HG02798 (cell line): ENCODE measurements at regions not wholly inside any gene's neighbourhood (a gene's known extent, or its start where the extent isn't known, plus 50 kb on each side); places are given as distances from the start of the nearest gene placed in this dataset.
"Not testable (repeated sequence)": the region's sequence is repeated elsewhere in the genome, so short reads cannot be mapped to it uniquely, and the experiment has no call there.

ENCODE experiments used
- ATAC-seq: cut with Tn5 transposase; IDR thresholded peaks from one replicate; pipeline ENCODE4 v1.9.1; 2021; ENCODE audit warnings: mild to moderate bottlenecking; ENCODE audit not compliant: unreplicated experiment, poor library complexity

DNA sequence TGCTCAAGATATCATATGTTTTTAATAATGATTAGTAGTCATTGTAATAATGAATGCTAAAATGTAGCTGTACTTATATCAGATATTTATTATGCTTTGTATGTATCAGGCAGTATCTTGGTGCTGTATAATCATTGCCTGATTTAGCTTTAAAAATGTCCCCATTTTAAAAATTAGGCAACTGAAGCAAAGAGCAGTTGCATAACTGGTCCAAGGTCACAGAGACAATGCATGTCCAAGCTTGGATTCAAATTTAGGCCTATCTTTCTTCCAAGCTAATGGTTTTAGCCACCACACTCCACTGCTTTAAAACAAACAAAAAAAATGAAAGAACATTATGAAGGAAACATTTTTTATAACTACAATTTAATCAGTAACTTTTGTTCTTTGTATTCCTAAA is 725.8 kb upstream of the RAG2 start:
- ATAC-seq, result no peak

- no peak for ATAC-seq
Observed at GRCh38 chr11:37322333-37323194, 724.5 kb upstream of the RAG2 start.

DNA sequence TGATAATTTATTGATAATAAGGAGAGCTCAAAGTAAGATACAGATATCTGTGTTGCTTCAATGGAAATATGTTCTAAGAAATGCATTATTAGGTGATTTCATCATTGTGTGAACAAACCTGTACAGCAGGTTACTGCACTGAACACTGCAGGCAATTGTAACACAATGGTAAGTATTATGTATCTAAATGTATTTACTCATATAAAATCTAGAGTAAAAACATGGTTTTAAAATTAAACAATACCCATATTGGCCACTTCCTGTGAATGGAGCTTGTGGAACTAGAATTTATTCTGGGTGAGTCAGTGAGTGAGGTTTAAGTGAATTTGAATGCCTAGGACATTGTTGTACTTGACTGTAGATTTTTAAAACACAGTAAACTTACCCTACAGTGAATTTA is 722.9 kb upstream of the RAG2 start:
- no peak for ATAC-seq

GRCh38 chr11:37317803-37318202 is 719.8 kb upstream of the RAG2 start:
- no peak for ATAC-seq

- no peak for ATAC-seq
Observed at GRCh38 chr11:37313266-37313665, 715.2 kb upstream of the RAG2 start.

DNA sequence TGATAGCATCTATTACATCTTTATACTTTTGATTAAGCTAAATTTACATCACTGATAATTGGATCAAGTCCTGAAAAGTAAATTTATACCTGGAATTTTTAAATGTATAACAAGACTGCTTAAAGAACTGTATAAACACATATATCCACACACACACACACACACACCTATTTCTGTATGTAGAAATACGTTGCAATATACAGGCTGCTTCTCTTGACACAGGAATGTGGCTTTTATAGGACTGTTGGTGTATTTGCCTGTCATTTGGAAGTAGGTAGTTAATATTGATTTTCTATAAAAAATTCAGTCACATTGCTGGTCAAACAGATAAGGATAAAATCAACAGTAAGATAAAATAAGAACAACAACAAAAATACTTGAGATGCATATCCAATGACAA is 708.5 kb upstream of the RAG2 start:
- no peak for ATAC-seq

GRCh38 chr11:37301405-37301804 is 703.4 kb upstream of the RAG2 start:
- ATAC-seq, result not testable (repeated sequence)

- ATAC-seq, result no peak
Observed at GRCh38 chr11:37298173-37298572, 700.1 kb upstream of the RAG2 start.

GRCh38 chr11:37286890-37287289 is 688.9 kb upstream of the RAG2 start:
- no peak for ATAC-seq

DNA sequence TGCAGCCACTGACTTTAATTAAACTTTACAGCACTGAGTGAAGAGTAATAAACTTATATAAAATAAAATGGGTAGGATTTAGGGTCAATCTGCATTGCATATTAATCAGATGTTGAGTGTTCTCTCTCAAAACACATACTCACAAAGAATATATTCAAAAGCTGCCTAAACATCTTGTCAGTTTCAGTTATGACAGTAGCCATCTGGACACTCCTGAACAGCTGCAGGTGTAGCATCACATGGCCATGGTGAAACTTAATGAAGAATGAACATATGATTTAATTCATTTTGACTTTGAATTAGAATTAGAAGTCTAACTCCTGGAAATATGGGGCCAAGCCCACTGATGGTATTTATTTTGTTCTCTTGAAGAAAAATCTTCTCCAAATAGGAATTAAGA is 684.3 kb upstream of the RAG2 start:
- ATAC-seq, result no peak

- no peak for ATAC-seq
Observed at GRCh38 chr11:37280200-37280599, 682.2 kb upstream of the RAG2 start.

DNA sequence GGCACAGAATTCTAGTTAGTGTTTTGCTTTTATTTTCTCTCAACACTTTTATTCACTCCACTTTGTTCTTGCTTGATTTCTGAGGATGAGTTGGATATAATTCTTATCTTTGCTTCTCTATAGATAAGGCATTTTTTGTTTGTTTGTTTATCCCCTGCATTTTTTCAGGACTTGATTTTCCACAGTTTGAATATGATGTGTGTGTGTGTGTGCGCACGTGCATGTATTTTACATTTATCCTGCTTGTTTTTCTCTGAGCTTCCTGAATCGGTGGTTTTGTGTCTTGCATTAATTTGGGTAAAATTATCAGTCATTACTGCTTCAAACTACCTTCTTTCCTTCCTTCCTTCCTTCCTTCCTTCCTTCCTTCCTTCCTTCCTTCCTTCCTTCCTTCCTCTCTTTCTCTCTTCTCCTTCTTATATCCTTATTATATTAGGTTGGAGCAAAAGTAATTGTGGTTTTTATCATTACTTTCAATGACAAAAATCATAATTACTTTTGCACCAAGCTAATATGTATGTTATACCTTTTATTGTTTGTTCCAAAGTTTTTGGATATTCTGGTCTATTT is 679.9 kb upstream of the RAG2 start:
- ATAC-seq, result no peak

DNA sequence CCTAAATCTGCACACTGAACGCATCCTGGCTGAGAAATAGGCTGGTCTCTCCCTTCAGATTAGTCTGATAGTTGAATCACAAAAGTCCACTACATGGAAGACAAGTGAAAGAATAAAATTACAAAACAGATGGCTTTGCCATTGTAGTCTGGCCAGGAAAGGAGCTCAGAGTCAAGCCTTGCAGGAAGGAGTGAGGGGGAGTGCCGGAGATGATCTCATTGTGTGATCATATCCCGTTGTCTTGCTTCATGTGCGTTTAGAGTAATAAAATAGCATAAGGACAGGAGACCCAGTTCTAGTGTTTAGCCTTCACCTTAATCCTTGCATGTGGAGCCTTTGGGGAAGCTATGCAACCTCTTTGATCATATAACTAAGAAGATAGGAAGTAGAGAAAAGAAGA is 666.7 kb upstream of the RAG2 start:
- no peak for ATAC-seq

GRCh38 chr11:37264060-37264459 is 666.0 kb upstream of the RAG2 start:
- ATAC-seq, result no peak

DNA sequence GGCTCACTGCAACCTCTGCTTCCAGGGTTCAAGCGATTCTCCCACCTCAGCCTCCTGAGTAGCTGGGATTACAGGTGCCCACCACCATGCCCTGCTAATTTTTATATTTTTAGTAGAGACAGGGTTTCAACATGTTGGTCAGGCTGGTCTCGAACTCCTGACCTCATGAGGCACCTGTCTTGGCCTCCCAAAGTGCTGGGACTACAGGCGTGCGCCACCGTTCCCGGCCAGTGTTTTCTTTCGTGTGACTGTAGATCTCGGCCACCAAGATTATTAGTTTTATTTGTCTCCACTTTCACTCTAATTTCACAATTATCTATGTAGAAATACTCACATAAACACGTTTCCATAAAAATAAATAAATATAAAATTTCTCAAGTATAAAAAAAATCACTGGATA is 665.4 kb upstream of the RAG2 start:
- ATAC-seq, result not testable (repeated sequence)

- no peak for ATAC-seq
Observed at GRCh38 chr11:37259734-37260133, 661.7 kb upstream of the RAG2 start.

GRCh38 chr11:37248145-37248544 is 650.1 kb upstream of the RAG2 start:
- ATAC-seq, result no peak

DNA sequence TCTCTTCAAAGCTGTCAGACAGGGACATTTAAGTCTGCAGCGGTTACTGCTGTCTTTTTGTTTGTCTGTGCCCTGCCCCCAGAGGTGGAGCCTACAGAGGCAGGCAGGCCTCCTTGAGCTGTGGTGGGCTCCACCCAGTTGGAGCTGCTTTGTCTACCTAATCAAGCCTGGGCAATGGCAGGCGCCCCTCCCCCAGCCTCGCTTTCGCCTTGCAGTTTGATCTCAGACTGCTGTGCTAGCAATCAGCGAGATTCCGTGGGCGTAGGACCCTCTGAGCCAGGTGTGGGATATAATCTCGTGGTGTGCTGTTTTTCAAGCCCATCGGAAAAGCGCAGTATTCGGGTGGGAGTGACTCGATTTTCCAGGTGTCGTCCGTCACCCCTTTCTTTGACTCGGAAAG is 648.1 kb upstream of the RAG2 start:
- ATAC-seq, result not testable (repeated sequence)

DNA sequence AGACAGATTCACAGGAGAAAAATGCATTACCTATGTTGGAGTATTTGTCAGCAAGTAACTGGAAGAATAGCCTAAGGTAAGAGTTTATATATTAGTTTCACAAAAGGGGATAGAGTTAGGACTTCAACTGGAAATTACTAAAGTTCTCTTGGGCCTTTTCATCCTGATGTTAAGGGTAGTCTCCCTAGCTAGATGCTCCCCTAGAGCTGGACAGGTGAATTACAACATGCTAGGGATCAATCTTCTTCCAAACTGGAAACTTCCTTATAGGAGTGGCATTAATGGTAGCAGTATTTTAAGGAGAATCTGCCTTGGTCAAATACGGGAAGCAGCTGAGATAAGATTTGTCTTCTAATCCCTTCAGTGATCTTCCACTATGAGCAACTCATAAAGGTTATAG is 632.8 kb upstream of the RAG2 start:
- ATAC-seq, result no peak

- no peak for ATAC-seq
Observed at GRCh38 chr11:37223962-37224361, 625.9 kb upstream of the RAG2 start.

DNA sequence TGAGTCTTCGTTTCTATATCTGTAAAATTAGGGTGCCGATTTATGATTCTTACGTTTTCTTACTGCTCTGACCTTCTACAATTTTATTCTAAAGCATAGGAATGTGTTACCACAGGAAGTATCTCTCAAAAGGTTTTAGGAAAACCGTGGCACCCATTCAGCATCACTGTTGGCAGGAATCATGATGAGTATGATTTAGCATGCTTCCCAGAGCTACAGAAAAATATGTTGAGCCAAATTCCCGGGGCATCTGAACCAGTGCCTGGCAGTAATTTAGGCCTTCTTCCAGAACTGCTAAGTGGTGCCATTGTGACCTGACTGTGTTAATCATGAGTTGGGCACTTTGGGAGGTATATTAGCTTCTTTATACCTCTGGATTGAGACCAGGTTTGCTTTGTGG is 605.0 kb upstream of the RAG2 start:
- ATAC-seq, result no peak

DNA sequence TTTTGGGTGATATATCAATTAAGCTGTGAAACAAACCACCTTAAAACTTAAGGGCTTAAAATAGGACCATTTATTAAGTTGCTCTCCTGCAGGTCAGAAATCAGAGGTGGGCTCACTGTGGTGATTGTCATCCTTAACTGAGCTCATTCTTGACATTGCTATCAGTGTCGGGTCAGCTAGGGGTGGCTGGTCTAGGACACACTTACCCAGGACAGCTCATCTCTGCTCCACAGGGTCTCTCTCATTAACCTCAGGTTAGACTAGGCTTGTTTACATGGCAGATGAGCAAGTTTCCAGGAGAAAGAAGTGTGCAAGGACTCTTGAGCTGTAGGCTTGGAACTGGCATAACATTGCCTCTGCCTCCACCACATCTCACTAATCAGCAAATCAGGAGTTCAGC is 601.0 kb upstream of the RAG2 start:
- ATAC-seq, result no peak
